ENCODE measurements at regions not wholly inside any gene's neighbourhood (a gene's known extent, or its start where the extent isn't known, plus 50 kb on each side); places are given as distances from the start of the nearest gene placed in this dataset.

DNA sequence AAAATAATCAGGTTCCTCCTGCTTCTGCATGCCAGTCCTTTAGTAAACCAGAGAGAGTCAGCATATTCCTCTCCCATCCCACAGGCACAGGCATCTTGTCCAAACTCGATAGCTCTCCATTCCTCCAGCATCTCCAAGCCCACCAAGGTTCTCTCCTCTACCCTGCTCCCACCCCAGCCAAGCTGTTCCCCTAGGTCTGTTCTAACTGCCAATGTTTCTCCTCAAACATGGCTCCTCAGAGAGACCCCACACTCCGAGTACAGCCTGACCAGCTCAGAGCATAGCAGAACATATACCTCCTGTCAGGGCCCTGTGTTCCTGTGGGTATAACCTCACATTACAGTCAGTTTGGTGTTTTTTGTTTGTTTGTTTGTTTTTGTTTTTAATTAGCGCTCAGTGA, 177.8 kb downstream of the VEGFA start:
- H3K56ac ChIP-seq (ENCODE audit: insufficient read length, low read depth, low read length): no peak overlapping the region
- H2BK5ac ChIP-seq (ENCODE audit: insufficient read length, low read length): no peak overlapping the region
- no peak overlapping the region for H2BK15ac ChIP-seq (ENCODE audit: low read depth, low read length)
- H2AFZ ChIP-seq (ENCODE audit: low read length): no peak overlapping the region
- no peak overlapping the region for H2BK20ac ChIP-seq (ENCODE audit: low read depth, low read length, poor library complexity, severe bottlenecking)
- H3K27ac ChIP-seq (ENCODE audit: insufficient read length, low read depth, low read length): no peak overlapping the region
- no peaks in the 10 kb centered on the region for H3K4me1 ChIP-seq (ENCODE audit: insufficient read depth, low read length)
- DNase-seq: peak; percentile 11
- H3K79me1 ChIP-seq (ENCODE audit: insufficient read depth, low read depth, low read length, poor library complexity, severe bottlenecking): no peaks in the 10 kb centered on the region
- H3K14ac ChIP-seq (ENCODE audit: insufficient read depth, low read length): no peak overlapping the region
- no peak overlapping the region for H4K8ac ChIP-seq (replicated peaks; ENCODE audit: insufficient read length, low read depth, low read length)
- H3K27me3 ChIP-seq (ENCODE audit: insufficient read depth, low read length): no peaks in the 10 kb centered on the region
- Mint-ChIP-seq H3K27ac (peak overlapping the region in 2 of 3 experiments; percentile 10 to 11; a peak in 1 of 7 replicates), H3K4me1 (peaks cover 11 to 21% of the 10 kb centered on the region in 2 experiments), H3K36me3 (ENCODE audit: insufficient read depth in 1 of 3, low read depth in 3 of 3) (peaks cover 0 to 4% (median 0%) of the 10 kb centered on the region in 3 experiments; a peak in 2 of 7 replicates), H3K4me3 (no peak overlapping the region), H3K9me3 (peaks cover 0 to 3% of the 10 kb centered on the region in 2 experiments; a peak in 3 of 5 replicates), H3K27me3 (ENCODE audit: low read depth) (peaks cover under 1% of the 10 kb centered on the region; the same call in 1 of the 2 replicates)
- no peak overlapping the region for H3K18ac ChIP-seq (ENCODE audit: insufficient read length, low read depth, low read length)
- no peak for TF ChIP-seq CTCF (conservative IDR thresholded peaks at IDR 0.05)
- H3K23ac ChIP-seq (ENCODE audit: insufficient read length, low read depth, low read length): no peak overlapping the region
- no peak overlapping the region for H3T11ph ChIP-seq (ENCODE audit: low read length)
- H3K9ac ChIP-seq (ENCODE audit: extremely low read depth, insufficient read length, low read length): no peak overlapping the region
- H2AK5ac ChIP-seq (ENCODE audit: insufficient read length, low read length): no peak overlapping the region
- H4K5ac ChIP-seq (ENCODE audit: insufficient read length, low read depth, low read length): no peak overlapping the region
- no peak overlapping the region for H3K4ac ChIP-seq (ENCODE audit: low read depth, low read length)
- no peaks in the 10 kb centered on the region for H3K23me2 ChIP-seq (ENCODE audit: insufficient read length, low read depth, low read length, poor library complexity, severe bottlenecking)
- H2BK120ac ChIP-seq (ENCODE audit: low read depth, low read length, poor library complexity, severe bottlenecking): no peak overlapping the region
- no peaks in the 10 kb centered on the region for H4K20me1 ChIP-seq (ENCODE audit: control insufficient read depth, insufficient read depth, insufficient read length)
- no CpG with 5 or more reads among the region's 3 CpGs for WGBS (ENCODE audit: extremely low coverage, insufficient read length, low lambda C conversion rate)
- H2BK12ac ChIP-seq (ENCODE audit: insufficient read length, low read depth, low read length): no peak overlapping the region
- H3K4me2 ChIP-seq (ENCODE audit: insufficient read depth, insufficient read length, low read length): no peak overlapping the region
- H3K79me2 ChIP-seq (ENCODE audit: insufficient read depth, low read length): no peaks in the 10 kb centered on the region
- H3K9me3 ChIP-seq (ENCODE audit: control insufficient read depth, low read depth, low read length): no peaks in the 10 kb centered on the region
- H4K91ac ChIP-seq (ENCODE audit: insufficient read length, low read depth, low read length): no peak overlapping the region
